ENCODE measurements at regions not wholly inside any gene's neighbourhood (a gene's known extent, or its start where the extent isn't known, plus 50 kb on each side); places are given as distances from the start of the nearest gene placed in this dataset.

DNA sequence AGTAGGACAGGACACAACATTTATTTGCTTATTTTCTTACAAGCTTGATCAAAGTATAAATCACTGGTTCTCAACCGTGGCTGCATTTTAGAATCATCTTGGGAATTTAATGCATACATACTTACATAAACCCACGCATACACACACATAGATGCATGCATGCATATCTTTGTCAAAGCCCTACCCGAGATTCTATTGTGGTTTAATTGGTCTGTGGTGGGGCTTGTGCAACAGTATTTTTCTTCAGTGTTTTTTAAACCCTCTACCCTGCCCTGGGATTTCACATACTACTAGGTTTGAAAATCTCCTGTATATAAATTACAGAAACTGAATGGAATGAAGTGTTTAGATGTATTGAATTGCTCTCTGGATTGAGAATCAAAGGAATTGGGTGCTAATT, 1166.2 kb downstream of the MAT2B start:
- TF ChIP-seq, protein P1, sequence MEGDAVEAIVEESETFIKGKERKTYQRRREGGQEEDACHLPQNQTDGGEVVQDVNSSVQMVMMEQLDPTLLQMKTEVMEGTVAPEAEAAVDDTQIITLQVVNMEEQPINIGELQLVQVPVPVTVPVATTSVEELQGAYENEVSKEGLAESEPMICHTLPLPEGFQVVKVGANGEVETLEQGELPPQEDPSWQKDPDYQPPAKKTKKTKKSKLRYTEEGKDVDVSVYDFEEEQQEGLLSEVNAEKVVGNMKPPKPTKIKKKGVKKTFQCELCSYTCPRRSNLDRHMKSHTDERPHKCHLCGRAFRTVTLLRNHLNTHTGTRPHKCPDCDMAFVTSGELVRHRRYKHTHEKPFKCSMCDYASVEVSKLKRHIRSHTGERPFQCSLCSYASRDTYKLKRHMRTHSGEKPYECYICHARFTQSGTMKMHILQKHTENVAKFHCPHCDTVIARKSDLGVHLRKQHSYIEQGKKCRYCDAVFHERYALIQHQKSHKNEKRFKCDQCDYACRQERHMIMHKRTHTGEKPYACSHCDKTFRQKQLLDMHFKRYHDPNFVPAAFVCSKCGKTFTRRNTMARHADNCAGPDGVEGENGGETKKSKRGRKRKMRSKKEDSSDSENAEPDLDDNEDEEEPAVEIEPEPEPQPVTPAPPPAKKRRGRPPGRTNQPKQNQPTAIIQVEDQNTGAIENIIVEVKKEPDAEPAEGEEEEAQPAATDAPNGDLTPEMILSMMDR (IDR thresholded peaks at IDR 0.05; ENCODE audit: insufficient read depth, low read length, poor library complexity, severe bottlenecking), result no peak
- DNase-seq (ENCODE audit: low read depth), result no peak

DNA sequence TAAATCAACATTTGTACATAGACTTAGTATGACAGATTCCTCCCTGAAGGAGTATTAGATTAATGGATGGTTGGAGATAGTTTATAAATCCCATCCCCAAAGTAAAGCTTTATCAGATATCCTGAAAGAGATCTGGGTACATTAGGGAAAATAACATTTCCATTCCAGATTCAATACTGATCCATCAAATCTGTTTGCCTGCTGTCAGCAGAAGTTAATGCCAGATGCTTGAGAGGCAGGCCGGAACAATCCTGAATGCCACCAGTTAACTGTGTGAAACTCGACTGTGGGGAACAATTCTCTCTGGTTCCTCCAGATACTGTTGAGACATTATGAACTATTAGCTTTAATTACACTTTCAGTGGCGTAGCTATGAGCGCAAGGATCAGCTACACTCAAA, 1166.8 kb downstream of the MAT2B start:
- no peak overlapping the region for H3K4me3 ChIP-seq (ENCODE audit: low read depth, low read length)
- no peaks in the 10 kb centered on the region for H3K27me3 ChIP-seq (ENCODE audit: control insufficient read depth, insufficient read depth, low read length)
- TF ChIP-seq, protein P1 (IDR thresholded peaks at IDR 0.05; ENCODE audit: insufficient read depth, low read length, poor library complexity, severe bottlenecking), result no peak
- H3K36me3 ChIP-seq (ENCODE audit: control insufficient read depth, insufficient read depth, low read length), result no peaks in the 10 kb centered on the region
- DNase-seq (ENCODE audit: low read depth), result no peak

More for the DNA sequence above, 1166.2 kb downstream of the MAT2B start:
- Histone ChIP-seq H3K4me3 (ENCODE audit: low read depth, low read length) (no peak overlapping the region), H3K27me3 (ENCODE audit: control insufficient read depth, insufficient read depth, low read length) (no peaks in the 10 kb centered on the region), H3K36me3 (ENCODE audit: control insufficient read depth, insufficient read depth, low read length) (no peaks in the 10 kb centered on the region)

DNA sequence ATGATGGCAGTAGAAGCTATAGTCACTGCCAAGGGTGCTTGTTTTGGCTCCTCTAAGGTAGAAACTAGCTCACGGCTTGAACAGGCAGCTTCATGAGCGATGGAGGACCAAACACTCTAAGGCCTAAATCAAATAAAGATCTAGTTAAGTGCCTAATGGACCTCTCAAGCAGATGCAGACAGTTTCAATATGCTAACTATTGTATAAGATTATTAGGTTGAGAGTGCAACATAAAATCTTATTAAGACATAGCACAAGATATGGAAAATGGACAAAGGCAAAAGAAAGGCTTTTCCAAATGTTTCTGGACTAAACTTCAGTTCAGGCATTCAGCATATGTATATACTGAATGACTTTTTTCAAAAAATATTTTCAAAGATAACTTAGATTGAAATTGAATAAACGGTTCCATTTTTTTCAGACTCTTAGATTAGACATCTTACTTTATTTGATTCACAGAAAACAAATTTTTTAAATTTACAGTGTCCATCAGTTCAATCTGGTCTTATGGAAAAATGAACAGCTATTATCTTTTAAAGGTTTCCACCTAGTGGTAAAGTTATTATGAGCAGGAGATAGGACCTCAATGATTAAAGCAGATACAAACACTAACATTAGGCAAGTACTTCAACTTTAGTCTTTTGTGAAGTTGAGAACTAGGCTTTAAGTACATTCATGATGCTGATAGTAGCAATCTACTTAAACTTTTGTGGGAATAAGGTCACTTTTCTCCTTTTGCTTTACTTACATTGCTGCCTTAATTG, 1167.7 kb downstream of the MAT2B start:
- H3K36me3 ChIP-seq (ENCODE audit: control insufficient read depth, insufficient read depth, low read length), result no peaks in the 10 kb centered on the region
- TF ChIP-seq, protein P1 (IDR thresholded peaks at IDR 0.05; ENCODE audit: insufficient read depth, low read length, poor library complexity, severe bottlenecking), result no peak
- H3K27me3 ChIP-seq (ENCODE audit: control insufficient read depth, insufficient read depth, low read length), result no peaks in the 10 kb centered on the region
- no peak for DNase-seq (ENCODE audit: low read depth)
- no peak overlapping the region for H3K4me3 ChIP-seq (ENCODE audit: low read depth, low read length)

DNA sequence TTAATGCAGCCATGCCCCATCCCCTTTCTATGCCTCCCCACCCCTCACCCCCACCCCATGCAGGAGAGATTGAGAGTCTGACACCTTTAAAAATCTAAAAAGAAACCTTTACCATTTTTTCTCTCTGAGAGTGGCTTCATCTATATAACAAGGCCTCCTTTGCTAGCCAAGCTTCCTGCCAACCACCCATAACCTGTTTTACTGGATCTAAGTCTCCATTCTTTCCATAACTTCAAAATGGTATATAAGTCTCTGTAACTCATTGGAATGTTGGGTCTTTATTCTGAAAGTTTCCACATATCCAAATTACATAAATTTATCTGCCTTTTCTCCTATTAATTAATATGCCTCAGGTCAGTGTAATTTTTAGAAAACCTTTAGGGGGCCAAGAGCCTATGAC, 1174.0 kb downstream of the MAT2B start:
- H3K36me3 ChIP-seq (ENCODE audit: control insufficient read depth, insufficient read depth, low read length), result no peaks in the 10 kb centered on the region
- no peaks in the 10 kb centered on the region for H3K27me3 ChIP-seq (ENCODE audit: control insufficient read depth, insufficient read depth, low read length)
- no peak for DNase-seq (ENCODE audit: low read depth)
- TF ChIP-seq, protein P1 (IDR thresholded peaks at IDR 0.05; ENCODE audit: insufficient read depth, low read length, poor library complexity, severe bottlenecking), result no peak
- H3K4me3 ChIP-seq (ENCODE audit: low read depth, low read length), result no peak overlapping the region

DNA sequence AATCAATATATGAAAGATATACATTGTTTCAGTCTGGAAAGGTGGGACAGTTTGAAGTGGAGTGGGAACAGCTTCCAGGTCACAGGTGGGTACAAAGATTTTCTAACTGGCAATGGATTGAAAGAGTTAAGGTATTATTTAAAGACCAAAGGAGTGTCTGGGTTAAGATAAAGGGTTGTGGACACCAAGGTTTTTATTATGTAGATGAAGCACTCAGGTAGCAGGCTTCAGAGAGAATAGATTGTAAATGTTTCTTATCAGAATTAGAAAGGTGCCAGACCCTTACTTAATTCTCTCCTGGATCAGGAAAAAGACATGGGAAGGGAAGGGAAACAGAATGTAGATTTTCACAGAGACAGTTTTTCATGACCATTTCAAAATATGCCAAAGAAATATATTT, 1174.8 kb downstream of the MAT2B start:
- Histone ChIP-seq H3K36me3 (ENCODE audit: control insufficient read depth, insufficient read depth, low read length) (no peaks in the 10 kb centered on the region), H3K27me3 (ENCODE audit: control insufficient read depth, insufficient read depth, low read length) (no peaks in the 10 kb centered on the region), H3K4me3 (ENCODE audit: low read depth, low read length) (no peak overlapping the region)
- TF ChIP-seq, protein P1 (IDR thresholded peaks at IDR 0.05; ENCODE audit: insufficient read depth, low read length, poor library complexity, severe bottlenecking), result no peak
- DNase-seq (ENCODE audit: low read depth), result no peak

All from kidney epithelial cell (primary cell).